ENCODE measurements at regions not wholly inside any gene's neighbourhood (a gene's known extent, or its start where the extent isn't known, plus 50 kb on each side); places are given as distances from the start of the nearest gene placed in this dataset.
"Not testable (repeated sequence)": the region's sequence is repeated elsewhere in the genome, so short reads cannot be mapped to it uniquely, and the experiment has no call there.

DNA sequence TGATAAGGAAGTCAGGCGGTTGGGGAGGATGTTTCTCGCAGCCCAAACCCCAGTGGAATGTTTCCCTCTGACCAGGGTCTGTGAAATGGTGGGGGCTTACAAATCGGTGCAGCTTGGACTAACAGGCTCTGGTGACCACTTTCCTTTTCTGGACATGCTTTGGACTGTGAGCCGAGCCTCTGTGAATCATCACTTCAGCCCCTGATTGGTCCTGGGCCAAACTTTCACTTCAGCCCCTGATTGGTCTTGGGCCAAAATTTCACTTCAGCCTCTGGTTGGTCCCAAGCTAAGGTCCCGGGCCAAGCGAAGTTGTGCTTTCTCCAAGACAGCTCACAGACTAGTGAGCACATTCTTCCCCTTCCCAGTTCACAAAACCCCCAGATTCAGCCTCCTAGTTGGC lies 223.7 kb upstream of the ANKRD20A1 start:
- DNase-seq, result not testable (repeated sequence)

DNA sequence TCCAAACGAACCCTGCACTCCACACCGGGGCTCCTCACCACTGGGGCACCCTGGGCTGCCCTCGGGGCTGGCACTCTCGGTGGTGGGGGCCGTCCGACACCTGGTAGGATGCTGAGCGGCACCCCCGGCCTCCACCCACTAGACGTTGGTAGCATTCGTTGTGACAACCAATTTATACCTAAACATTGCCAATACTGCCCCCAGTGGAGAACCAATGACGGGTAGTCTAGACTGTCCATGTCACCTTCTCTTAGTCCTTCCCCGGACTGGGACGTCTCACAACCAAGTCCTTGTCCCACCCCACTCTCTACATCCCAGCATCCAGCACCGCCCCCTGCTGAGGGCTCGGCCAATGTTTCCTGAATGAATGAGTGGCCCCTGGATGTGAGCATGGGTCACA lies 246.8 kb upstream of the ANKRD20A1 start:
- not testable (repeated sequence) for DNase-seq

DNA sequence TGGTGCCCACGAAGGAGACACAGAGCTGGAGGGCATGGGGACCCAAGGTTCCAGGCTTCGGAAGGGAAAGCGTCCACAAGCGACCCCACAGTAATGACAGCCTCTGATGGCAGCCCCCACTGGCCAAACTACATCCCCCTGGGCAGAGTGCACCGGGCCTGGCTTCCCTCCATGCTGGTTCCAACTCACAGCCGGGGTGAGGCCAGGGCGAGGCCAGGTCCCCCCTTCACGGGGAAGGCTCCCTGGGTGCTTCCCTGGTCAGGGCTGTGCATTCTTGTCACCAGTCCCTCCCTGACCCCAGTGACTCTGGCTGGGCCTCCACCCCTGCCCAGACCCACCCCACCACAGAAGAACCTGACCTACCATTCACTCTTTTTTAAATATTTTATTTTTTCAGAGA lies 248.9 kb upstream of the ANKRD20A1 start:
- not testable (repeated sequence) for DNase-seq

DNA sequence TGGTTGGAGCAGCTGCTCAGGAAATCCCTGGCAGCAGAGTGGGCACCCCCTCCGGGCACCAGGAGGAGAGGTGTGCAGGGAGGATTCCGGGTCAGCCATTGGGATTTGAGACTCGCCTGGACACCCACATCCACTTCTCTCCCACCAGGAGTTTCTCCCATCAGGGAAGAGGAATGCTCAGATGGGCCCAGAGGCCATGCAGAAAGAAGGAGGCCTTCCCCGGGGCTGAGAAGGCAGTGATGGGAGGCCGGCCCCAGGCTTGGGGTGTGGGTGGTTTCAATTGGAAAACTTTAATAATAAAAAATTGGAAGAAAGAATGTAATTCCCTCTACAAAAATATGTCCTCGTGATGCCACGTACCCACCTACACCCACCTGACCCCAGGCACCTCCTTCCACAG lies 249.3 kb upstream of the ANKRD20A1 start:
- DNase-seq, result peak; percentile 19

DNA sequence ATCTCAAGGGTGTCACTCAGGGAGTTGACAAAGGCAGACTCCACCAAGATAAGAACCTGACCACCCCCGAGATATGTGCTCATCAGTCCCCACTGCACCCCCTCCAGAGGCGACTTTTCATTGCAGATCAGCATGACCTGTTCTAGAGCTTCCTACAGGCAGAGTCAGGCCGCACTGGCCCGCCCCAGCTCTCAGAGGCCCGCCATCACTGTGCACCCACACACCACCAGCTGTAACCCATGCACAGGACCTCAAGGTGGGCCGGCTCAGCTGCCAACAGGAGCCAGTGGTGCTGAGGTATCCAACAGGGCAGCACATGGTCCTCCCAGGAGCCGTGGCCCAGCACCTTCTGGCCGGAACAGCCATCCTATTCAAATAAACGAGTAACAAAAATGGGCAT lies 253.6 kb upstream of the ANKRD20A1 start:
- DNase-seq, result not testable (repeated sequence)

DNA sequence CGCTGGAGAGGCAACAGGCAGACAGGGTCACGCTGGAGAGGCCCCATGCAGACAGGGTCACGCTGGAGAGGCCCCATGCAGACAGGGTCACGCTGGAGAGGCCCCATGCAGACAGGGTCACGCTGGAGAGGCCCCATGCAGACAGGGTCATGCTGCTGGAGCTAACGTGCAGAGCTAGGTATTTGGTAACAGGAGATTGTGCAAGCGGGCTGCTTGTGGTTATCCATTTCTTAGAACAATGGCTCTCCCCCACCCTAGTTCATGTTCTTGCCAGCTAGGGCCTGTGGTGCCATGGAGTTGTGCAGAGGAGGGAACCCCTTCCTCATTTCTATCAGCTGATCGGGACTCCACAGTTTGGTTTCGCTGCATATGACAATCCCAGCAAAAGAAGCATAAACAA lies 255.1 kb upstream of the ANKRD20A1 start:
- DNase-seq, result not testable (repeated sequence)

DNA sequence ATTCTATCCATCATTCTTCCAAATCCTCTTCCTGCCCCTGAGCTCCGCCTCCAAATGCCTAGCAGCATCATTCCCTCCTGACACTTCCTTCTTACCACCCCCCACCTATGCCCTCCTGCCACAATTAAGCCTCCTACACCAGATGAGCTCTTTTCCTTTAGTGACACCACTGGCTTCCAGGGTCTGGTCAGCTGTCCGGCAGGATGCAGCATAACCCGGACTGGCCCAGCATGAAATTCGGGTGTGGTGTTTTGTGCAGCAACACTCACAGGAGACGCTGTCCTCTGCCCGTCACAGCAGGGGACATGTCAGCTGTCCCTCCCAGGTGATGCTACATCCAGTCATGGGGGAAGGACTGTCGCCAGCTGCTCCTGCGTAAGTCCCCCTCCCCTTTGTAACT lies 266.3 kb upstream of the ANKRD20A1 start:
- not testable (repeated sequence) for DNase-seq

DNA sequence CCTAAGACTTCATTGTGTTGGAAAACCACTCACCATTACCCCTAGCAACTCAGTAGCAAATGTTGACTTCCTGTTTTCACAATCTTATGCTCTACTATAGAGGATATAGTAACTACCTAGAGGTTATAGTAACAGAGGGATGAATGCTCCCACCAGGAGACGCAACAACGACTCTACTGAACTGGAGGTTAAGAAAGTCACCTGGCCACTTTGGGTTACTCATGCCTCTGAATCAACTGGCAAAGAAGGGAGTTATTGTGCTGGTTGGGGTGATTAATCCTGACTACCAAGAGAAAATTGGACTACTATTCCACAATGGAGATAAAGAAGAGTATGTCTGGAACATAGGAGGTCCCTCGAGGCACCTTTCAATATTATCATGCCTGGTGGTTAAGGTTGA lies 302.9 kb upstream of the ANKRD20A1 start:
- DNase-seq, result not testable (repeated sequence)

DNA sequence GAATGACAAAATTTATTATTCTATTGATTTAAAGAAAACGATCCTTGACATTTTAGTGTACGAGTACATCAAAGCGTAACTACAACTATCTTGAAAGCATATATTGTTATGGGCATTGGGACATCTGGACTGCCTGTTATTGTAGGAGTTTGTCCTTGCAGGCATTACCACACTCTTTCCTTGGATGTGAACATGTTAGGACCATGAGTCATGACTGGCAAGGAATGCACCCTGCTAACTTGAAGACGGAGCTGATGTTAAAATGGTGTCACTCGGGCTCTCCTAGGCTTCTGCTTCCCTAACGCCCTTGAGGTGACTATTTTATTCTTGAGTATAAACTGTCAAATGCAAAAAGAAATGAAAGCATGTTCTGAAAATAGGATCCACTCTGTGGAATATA lies 308.7 kb upstream of the ANKRD20A1 start:
- not testable (repeated sequence) for DNase-seq

DNA sequence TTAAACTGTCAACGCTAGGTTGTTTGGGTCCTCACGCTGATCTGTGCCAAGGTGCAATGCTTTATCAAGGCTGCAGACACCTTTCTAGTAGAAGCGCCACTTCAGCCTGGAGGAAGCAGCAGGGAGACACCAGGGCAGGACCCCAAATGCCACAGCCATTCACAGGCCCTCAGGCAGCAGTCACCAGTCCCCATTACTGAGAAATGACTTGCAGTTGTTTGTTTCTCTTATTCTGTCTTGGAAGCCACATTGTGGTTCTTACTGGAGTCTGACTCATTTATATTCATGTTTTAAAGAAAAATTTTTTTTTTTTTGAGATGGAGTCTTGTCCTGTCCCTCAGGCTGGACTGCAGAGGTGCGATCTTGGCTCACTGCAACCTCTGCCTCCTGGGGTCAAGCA lies 328.9 kb upstream of the ANKRD20A1 start:
- DNase-seq, result not testable (repeated sequence)

DNA sequence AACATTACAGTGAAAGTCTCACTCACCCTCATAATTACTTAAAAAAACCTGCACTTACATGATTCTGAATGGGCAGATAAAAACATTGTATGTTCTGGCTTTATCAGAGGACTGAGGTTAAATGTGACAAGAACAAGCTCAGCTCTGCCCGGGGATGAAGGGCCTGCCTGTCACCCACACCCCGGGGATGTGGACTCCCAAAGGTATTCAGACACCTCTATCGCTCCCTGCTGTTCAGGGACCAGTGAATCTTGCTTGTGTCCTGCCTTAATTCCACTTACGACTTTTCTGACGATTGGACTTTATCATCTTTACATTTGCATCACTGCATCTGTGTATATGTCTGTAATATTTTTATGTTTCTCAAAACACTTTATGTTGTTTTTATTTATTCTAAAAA lies 341.8 kb upstream of the ANKRD20A1 start:
- DNase-seq, result not testable (repeated sequence)

DNA sequence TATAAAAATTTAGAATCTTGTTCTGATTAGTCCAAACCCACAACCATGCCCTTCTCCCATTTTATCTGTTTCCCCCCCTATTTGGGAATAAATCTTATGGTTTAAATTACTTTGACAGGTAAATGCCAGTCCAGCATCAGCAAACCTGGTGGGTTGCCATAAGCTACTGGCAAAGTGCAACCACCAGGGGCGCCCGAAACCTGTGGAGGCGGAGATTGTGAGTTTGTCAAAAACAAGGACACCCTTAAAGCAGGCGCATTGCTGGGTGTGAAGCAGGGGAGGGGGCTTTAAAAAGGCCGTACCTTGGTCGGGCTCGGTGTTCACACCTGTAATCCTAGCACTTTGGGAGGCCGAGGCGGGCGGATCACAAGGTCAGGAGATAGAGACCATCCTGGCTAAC lies 344.1 kb upstream of the ANKRD20A1 start:
- not testable (repeated sequence) for DNase-seq

DNA sequence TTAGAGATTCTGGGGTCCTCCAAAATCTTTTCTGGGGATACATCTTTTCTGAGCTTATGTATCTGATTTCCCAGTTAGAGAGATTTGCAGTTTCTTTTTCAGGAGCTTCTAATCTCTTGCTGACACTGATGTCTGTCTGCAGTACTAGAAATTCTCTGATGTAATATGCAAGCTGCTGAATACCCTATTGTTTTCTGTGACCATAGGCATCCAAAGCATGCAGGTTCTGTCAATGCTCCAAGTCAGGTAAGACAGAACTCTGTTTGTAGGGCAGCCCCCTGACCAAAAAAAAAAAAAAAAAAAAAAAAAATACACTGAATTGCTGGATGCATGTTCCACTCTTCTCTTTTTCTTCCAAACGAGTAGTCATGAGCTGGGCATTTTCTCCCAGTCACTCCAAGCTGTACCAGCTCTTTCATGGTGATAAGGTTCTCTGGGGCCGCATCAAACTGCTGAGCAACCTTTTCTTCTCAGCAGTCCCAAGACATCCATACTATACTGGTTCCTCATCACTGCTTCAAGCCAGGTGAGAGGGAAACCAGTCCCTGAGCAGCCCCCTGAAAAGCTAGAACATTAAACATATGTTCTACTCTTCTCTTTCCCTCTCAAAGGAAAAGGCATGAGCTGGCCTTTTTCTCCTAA lies 354.9 kb upstream of the ANKRD20A1 start:
- not testable (repeated sequence) for DNase-seq

DNA sequence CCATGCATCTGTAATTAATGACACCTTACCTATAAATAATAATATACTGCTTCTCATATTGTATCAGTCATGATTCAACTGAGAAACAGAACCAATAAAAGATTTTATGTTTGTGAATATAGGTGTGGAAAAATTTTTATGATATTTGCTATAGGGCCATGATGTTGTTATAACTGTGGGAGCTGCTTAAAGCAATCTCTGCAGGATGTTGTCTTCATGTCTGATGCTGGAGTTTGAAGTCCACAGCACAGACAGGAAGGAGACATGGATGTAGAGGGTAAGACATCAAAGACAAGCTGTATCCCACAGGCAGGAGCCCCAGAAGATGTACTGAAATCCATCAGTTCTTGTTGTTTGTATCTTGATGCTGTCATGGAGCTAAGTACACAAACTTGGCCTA lies 366.7 kb upstream of the ANKRD20A1 start:
- not testable (repeated sequence) for DNase-seq

DNA sequence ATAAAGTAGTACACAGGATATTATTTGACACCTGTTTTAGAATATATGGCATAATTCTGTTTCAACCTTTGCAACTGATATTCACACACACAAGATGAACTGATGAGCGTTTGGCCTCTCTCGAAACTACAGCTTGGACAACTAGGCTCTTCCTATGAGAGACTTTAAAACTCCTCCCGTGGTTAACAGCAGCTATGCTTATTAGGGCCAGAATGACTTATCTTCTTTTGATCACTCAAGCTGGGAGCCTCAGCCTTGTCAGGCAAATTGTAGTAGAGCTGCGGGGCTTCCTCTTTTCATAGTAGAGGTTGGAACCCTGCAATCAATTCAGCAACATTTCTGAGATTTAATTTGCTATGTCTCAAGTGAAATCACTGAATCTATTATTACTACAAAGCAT lies 381.3 kb upstream of the ANKRD20A1 start:
- not testable (repeated sequence) for DNase-seq

DNA sequence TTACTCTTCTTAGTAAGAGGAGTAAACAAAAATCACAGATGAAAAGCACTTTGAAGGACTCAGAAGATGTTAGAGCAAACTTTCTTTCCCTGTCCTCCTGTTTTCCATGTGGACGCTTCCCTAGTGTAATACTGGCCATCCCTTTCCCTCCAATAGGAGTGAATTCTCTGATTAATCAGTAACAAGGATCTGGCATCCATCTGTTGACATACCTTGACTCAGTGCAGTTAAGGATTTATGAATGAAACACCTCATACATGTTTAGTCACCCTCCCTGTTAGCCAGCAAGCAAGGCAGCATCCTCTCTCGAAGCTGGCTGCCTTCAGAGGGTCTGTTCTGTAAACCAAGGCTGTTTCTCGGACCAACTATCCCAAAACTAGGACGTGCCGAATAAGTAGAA lies 388.0 kb upstream of the ANKRD20A1 start:
- not testable (repeated sequence) for DNase-seq

DNA sequence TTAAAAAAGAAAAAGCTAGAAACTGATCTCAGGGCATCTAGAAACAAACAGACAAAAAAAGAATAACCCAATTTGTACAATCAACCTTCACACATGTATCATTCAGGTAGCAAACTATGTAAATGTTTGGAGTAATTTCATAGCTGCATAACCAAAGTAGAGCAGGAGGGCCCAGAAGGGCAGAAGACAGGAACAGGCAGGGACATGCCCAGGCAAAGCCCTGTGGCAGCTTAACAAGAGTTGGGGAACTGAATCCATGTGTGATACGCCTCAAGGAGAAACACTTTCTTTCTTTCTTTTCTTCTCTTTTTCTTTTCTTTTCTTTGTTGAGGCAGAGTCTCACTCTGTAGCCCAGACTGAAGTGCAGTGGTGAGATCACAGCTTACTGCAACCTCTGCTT lies 390.4 kb upstream of the ANKRD20A1 start:
- DNase-seq, result not testable (repeated sequence)

DNA sequence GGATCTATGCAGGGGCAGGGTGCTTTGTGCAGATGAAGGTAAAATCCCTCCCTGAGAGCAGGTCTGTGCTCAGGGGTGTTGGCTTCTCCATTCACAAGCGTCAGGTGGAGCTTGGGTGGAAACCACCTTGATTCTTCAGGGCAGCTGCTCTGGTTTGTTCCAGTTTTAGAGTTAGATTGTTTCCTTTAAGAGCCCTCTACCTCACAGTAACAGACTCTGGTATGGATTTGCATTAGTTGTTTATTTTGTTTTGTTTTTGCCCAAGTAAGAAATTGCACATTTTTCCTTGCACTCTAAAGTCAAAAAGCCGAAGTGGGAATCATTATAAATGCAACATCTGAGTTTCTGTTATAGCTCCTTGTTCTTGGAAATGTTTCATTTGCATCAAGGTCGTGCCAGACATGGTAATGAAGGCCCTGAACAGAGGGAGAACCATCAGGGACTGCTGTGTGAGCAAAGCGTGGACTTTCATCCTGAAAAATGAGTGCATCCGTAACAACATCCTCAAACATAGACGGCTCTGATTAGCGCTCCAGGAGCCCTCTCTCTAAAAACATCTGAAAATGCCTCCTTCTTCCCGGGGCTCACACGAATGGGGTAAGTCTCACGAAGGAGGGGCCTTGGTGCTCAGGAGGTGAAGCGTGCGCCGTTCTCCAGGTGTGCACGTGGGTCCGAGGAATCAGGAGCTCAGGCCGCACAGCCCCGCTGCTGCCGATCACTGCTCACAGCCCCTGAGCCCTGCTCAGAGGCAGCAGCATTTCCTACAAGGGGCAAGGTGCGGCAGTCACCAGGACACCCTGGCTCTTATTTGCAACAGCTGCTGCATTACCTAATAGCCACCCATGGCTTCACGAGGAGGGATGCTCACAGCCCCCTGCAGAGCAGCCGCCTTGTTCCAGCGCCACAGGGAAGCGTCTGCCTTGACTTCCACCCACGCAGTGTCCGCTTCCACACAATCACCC lies 396.7 kb upstream of the ANKRD20A1 start:
- DNase-seq, result not testable (repeated sequence)

DNA sequence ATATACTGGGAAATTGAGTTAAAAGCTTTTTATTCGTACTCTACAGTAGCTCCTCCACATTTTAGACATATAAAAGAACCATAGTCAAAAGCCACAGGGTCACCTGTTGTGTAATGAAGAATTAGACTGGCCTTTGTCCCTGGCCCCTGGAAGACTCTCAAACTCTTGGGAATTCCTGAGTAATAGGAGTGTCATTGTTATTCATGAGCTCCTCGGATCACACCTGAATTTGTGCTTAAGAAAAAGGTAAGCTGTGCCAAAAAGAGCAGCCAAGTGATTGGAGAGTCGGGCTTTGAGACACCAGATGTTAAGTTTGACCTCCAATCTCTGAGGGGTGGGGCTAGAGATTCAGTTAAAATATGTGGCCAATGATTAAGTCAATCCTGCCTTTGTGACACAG lies 405.8 kb upstream of the ANKRD20A1 start:
- DNase-seq, result not testable (repeated sequence)

DNA sequence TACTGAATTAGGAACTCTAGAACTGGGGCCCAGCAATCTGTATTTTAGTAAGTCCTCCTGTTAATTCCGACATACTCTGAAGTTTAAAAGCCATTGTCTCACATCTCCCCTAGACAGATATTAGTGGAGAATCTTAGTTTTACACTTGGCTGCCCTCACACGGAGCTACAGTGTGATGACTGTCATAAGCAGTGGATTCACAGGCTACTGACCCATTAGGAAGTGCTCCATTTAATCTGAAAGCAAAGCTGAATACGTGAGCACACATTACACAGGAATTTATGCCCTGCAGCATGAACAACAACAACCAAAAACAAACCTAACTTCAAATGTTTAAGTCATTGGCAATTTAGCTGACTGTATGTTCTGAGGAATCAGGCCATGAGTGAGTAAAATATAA lies 416.4 kb upstream of the ANKRD20A1 start:
- DNase-seq, result not testable (repeated sequence)

DNA sequence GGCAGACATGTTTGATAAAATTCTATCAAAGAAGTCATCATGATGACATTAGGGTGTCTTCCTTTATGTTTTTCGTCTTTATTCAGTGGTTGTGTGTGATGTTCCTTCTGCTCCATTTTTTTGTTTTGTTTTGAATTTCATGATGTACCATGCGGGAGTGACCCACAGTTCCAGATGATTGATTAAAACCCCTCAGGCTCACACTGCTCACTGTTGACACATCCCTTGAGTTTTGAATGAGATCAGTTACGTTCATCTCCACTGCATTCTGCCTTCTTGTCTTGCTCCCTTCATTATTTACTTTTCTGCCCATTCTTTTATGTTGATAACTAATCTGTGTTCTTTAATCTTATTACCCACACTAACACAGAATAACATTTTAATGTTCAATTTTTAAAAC lies 421.7 kb upstream of the ANKRD20A1 start:
- not testable (repeated sequence) for DNase-seq

DNA sequence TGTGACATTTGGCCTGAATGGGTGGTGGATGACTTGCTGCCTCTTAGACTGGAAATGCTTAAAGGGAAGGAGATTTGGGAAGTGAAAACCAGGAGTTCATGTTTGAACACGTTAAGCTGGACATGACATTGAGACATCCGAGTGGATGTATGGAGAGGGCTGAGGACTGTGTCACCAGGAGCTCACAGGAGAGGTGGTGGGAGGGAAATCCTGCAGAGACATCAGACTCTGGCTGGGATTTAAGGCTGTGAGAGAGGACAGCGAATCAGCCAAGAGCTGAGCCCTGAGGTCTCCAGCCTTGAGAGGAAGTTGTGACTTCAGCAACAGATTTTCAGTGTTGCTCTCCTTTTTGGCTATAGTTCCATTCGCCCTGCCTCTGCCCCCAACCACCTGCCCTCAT lies 432.5 kb upstream of the SPATA31A3 start:
- DNase-seq, result not testable (repeated sequence)

DNA sequence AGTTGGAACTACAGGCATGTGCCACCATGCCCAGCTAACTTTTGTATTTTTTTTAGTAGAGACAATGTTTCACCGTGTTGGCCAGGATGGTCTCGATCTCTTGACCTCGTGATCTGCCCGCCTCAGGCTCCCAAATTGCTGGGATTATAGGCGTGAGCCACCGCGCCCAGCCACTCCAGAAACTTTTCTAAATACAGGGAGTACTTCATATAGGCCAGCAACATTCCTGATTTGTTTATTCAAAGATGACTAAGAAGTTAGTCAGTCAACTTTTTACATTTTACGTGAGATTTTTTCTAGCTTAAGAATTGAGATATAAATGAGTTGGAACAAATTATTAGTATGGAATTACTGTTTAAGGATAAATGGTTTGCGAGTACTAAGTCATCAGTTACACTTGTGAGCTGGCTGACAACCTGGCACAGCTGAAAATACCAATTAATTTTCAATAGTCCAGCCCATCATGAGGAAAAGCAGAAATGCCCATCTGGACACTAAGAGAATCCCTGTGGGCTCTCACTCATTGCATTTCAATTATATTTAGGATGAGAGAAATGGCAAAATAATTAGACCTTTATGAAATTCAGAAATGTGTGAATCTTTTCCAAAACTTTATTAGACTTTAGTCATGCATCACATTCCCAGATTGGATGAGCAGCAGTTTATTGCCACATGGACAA lies 430.8 kb upstream of the SPATA31A3 start:
- DNase-seq, result not testable (repeated sequence)

Data from right forelimb (tissue), 1 donor.